T-cell (primary cell): ENCODE measurements at regions not wholly inside any gene's neighbourhood (a gene's known extent, or its start where the extent isn't known, plus 50 kb on each side); places are given as distances from the start of the nearest gene placed in this dataset.

Source experiments
- ATAC-seq, 4 experiments: fragments of 200-7000 bp in 3 of 4; fragments of 150-1000 bp in 1 of 4; cut with Tn5 transposase; replicated peaks in 1 of 4; 1 replicate in 3 of 4; 2 replicates in 1 of 4; pipeline ENCODE4 v1.10.0; 2021; ENCODE audit warnings: moderate library complexity in 3 of 4, mild to moderate bottlenecking in 2 of 4, moderate number of reproducible peaks in 1 of 4
- CTCF ChIA-PET, 2 donors: fragments of 300-600 bp; sonication (Branson Sonifier 250); formaldehyde crosslinking; loops; one replicate each; lab custom pipeline; 2022; ENCODE audit warnings: antibody characterized with exemption in 2 of 2; lab: Charles Lee
- POLR2A ChIA-PET, 2 donors: fragments of 300-600 bp; sonication (Branson Sonifier 250); formaldehyde crosslinking; loops; one replicate each; lab custom pipeline; 2022; ENCODE audit warnings: antibody characterized with exemption in 2 of 2; lab: Charles Lee
- DNase-seq, 35 experiments: peaks; one replicate each; pipeline versions ENCODE4 v3.0.0 to v3.0.0-alpha.2; 2013 to 2023
- H3K27ac ChIP-seq: one replicate; pipeline ENCODE4 v1.5.1; 2013; ENCODE audit warnings: low read length
- H3K27me3 ChIP-seq, 2 experiments: replicated peaks in 1 of 2; 1 replicate in 1 of 2; 2 replicates in 1 of 2; pipeline versions ENCODE4 v1.6.1 to v1.7.0; 2013; ENCODE audit warnings: low read length in 1 of 2, mixed read lengths in 1 of 2; ENCODE audit not compliant: control insufficient read depth in 2 of 2, insufficient read depth in 2 of 2; ENCODE audit errors: extremely low read depth in 1 of 2
- H3K36me3 ChIP-seq, 2 donors: 1 replicate in 1 of 2; 2 replicates in 1 of 2; pipeline versions ENCODE4 v1.6.1 to v1.7.0; 2013; ENCODE audit warnings: low read length in 1 of 2; ENCODE audit not compliant: control insufficient read depth in 2 of 2, insufficient read depth in 1 of 2; ENCODE audit errors: extremely low read depth in 1 of 2
- H3K4me1 ChIP-seq, 2 experiments: 1 replicate in 1 of 2; 2 replicates in 1 of 2; pipeline versions ENCODE4 v1.6.1 to v1.7.0; 2013; ENCODE audit warnings: low read length in 2 of 2, mixed read lengths in 1 of 2; ENCODE audit not compliant: insufficient read depth in 2 of 2, control insufficient read depth in 1 of 2; ENCODE audit errors: extremely low read depth in 1 of 2
- H3K4me3 ChIP-seq, 2 donors: 1 replicate in 1 of 2; 2 replicates in 1 of 2; pipeline versions ENCODE4 v1.5.1 to v1.7.0; 2013; ENCODE audit warnings: mild to moderate bottlenecking in 2 of 2, low read length in 1 of 2, moderate library complexity in 1 of 2; ENCODE audit not compliant: control insufficient read depth in 1 of 2; ENCODE audit errors: extremely low read depth in 1 of 2
- H3K9me3 ChIP-seq: 2 replicates; pipeline ENCODE4 v1.7.0; 2013
- H3K27ac Mint-ChIP-seq, 2 donors: one replicate each; pipeline ENCODE4 v1.8.0; 2020 to 2021; ENCODE audit warnings: mild to moderate bottlenecking in 2 of 2, mixed read lengths in 2 of 2
- H3K27me3 Mint-ChIP-seq, 2 donors: one replicate each; pipeline ENCODE4 v1.8.0; 2021 to 2022; ENCODE audit warnings: mixed read lengths in 2 of 2
- H3K36me3 Mint-ChIP-seq: one replicate; pipeline ENCODE4 v1.8.0; 2021; ENCODE audit warnings: mixed read lengths
- H3K4me1 Mint-ChIP-seq, 3 donors: one replicate each; pipeline ENCODE4 v1.8.0; 2020 to 2022; ENCODE audit warnings: mixed read lengths in 3 of 3, mild to moderate bottlenecking in 1 of 3
- H3K4me3 Mint-ChIP-seq, 3 donors: one replicate each; pipeline ENCODE4 v1.8.0; 2020 to 2022; ENCODE audit warnings: mild to moderate bottlenecking in 3 of 3, mixed read lengths in 3 of 3, moderate library complexity in 3 of 3
- H3K9me3 Mint-ChIP-seq, 3 donors: one replicate each; pipeline ENCODE4 v1.8.0; 2020 to 2022; ENCODE audit warnings: mixed read lengths in 3 of 3
- WGBS: methylation state at CpG from one replicate; pipeline ENCODE4 v1.1.5; 2013; ENCODE audit warnings: missing lambda C conversion rate; ENCODE audit not compliant: insufficient coverage; 5-methylcytosine and 5-hydroxymethylcytosine counted together

DNA sequence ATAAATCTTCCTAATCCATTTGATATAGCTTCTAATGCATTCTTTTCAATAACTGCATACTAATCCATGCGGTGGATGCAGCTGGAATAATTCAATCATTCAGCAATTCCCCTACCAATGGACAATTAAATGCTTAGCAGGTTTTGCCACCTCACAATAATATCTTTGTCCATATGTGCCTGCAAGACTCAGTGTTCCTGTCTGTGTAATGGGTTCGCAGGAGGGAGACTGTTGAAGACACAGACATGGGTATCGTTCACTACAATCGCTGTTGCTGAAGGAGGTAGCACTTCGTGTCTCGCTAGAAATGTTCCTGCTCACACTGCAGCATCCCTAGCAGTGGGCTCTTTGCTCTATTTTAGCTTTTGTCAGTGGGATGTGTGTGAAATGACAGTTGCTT, 214.4 kb downstream of the MED10 start:
- Histone ChIP-seq H3K27me3 (peaks cover 0 to 7% of the 10 kb centered on the region in 2 experiments), H3K4me3 (no peak overlapping the region), H3K9me3 (no peaks in the 10 kb centered on the region), H3K36me3 (no peaks in the 10 kb centered on the region), H3K4me1 (no peaks in the 10 kb centered on the region), H3K27ac (no peak overlapping the region)
- WGBS = no CpG with 5 or more reads among the region's 6 CpGs
- H3K27me3 Mint-ChIP-seq = peaks cover 21 to 22% of the 10 kb centered on the region in 2 donors
- POLR2A ChIA-PET = interaction anchor here in 1 of 2 donors (0.6 kb wide), 1 partner anchor 67 kb away, joined by 5 read pairs; no protein-coding TSS in a partner anchor
- CTCF ChIA-PET = no interaction called here
- H3K4me3 Mint-ChIP-seq = no peak overlapping the region
- no peaks in the 10 kb centered on the region for H3K36me3 Mint-ChIP-seq
- no peak overlapping the region for H3K27ac Mint-ChIP-seq
- no peak for DNase-seq
- no peak for ATAC-seq
- H3K4me1 Mint-ChIP-seq = no peaks in the 10 kb centered on the region
- no peaks in the 10 kb centered on the region for H3K9me3 Mint-ChIP-seq

DNA sequence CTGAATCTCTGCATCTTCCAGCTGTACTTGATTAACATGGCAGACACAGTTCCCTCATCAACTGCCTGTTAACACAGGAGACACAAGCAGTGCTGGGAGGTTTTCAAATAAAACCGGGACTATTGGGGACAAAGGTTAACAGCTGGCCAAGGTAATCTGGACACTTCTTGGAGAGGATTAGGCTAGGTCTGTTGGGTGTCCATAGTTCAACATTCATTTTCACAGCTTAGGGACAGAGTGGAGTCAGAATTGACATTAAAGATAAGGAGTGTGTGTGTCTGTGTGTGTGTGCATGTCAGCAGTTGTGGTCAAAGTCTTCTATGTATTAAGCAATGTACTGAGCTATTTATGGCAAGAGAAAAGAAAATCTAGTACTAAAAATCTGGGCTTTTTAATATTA, 216.2 kb downstream of the MED10 start:
- Mint-ChIP-seq H3K4me1 (no peaks in the 10 kb centered on the region), H3K9me3 (no peaks in the 10 kb centered on the region), H3K27me3 (peaks cover 14 to 18% of the 10 kb centered on the region in 2 donors), H3K27ac (no peak overlapping the region), H3K36me3 (no peaks in the 10 kb centered on the region), H3K4me3 (no peak overlapping the region)
- no peaks in the 10 kb centered on the region for H3K9me3 ChIP-seq
- ChIA-PET CTCF (no interaction called here), POLR2A (no interaction called here)
- no peaks in the 10 kb centered on the region for H3K4me1 ChIP-seq
- no peak overlapping the region for H3K27ac ChIP-seq
- no peak overlapping the region for H3K4me3 ChIP-seq
- peaks cover 0 to 7% of the 10 kb centered on the region in 2 experiments for H3K27me3 ChIP-seq
- DNase-seq = no peak
- ATAC-seq = no peak
- H3K36me3 ChIP-seq = no peaks in the 10 kb centered on the region
- 60% methylated on average over 1 of the region's 1 CpG for WGBS

DNA sequence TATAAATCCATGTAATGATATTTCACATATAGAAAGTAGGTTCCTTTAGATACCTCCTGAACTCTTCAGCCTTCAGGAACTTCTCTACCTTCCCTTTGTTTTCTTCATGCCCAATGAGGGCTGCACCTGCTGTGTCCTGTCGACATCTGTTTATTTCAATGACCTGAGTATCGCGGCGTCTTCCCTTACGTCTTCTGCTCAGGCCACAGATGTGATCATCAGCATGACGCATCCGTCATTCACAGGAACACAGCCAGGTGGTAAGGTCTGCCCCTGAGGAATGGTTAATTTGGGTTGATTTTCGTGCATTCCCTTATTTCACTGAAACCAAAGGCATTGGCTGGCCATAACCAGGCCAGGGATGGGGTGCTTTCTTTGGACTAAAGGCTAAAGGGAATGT, 217.1 kb downstream of the MED10 start:
- H3K4me1 Mint-ChIP-seq = no peaks in the 10 kb centered on the region
- DNase-seq (no peak), ATAC-seq (no peak)
- H3K9me3 Mint-ChIP-seq = no peaks in the 10 kb centered on the region
- 97% methylated on average over 5 of the region's 8 CpGs for WGBS
- ChIA-PET CTCF (no interaction called here), POLR2A (no interaction called here)
- no peak overlapping the region for H3K27ac Mint-ChIP-seq
- Histone ChIP-seq H3K4me3 (no peak overlapping the region), H3K4me1 (no peaks in the 10 kb centered on the region), H3K9me3 (no peaks in the 10 kb centered on the region), H3K27ac (no peak overlapping the region), H3K27me3 (peaks cover 0 to 7% of the 10 kb centered on the region in 2 experiments), H3K36me3 (no peaks in the 10 kb centered on the region)
- peaks cover 10 to 12% of the 10 kb centered on the region in 2 donors for H3K27me3 Mint-ChIP-seq
- no peak overlapping the region for H3K4me3 Mint-ChIP-seq
- no peaks in the 10 kb centered on the region for H3K36me3 Mint-ChIP-seq

DNA sequence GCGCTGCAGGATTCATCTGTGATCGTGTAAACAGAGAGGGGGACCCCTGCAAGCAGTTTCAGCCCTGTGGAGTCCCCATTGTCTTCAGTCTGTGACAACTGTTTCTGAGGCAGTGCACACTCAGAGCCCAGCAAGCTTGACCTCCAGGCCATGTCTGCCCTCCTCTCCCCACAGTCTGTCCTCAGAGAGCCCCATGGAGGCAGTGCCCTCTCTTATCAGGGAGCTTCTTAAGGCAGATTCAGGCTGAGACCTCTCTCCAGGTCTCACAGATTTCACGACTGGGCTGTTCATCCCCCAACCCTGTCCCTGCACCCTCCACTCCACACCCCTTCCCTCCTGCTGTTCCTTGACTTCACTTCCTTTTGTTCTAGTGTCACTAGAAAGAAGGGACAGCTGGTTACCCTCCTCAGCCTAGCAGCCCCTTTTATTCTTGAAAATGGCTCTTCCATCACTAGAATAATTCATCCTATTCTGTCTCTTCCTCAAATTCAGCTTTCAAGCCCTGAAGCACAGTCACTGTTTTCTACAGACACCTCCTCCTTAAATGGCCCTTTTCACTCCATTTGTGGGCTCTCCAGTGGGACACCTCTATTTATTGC, 218.4 kb downstream of the MED10 start:
- 55% methylated on average over 2 of the region's 3 CpGs for WGBS
- H3K4me1 ChIP-seq = no peaks in the 10 kb centered on the region
- H3K36me3 ChIP-seq = no peaks in the 10 kb centered on the region
- DNase-seq (no peak), ATAC-seq (no peak)
- no peak overlapping the region for H3K4me3 Mint-ChIP-seq
- H3K27ac ChIP-seq = no peak overlapping the region
- POLR2A ChIA-PET = no interaction called here
- H3K4me3 ChIP-seq = no peak overlapping the region
- peaks cover 0 to 10% of the 10 kb centered on the region in 2 experiments for H3K27me3 ChIP-seq
- H3K9me3 Mint-ChIP-seq = no peaks in the 10 kb centered on the region
- peaks cover 11 to 12% of the 10 kb centered on the region in 2 donors for H3K27me3 Mint-ChIP-seq
- H3K27ac Mint-ChIP-seq = no peak overlapping the region
- no peaks in the 10 kb centered on the region for H3K36me3 Mint-ChIP-seq
- H3K4me1 Mint-ChIP-seq = no peaks in the 10 kb centered on the region
- H3K9me3 ChIP-seq = no peaks in the 10 kb centered on the region
- CTCF ChIA-PET = no interaction called here

DNA sequence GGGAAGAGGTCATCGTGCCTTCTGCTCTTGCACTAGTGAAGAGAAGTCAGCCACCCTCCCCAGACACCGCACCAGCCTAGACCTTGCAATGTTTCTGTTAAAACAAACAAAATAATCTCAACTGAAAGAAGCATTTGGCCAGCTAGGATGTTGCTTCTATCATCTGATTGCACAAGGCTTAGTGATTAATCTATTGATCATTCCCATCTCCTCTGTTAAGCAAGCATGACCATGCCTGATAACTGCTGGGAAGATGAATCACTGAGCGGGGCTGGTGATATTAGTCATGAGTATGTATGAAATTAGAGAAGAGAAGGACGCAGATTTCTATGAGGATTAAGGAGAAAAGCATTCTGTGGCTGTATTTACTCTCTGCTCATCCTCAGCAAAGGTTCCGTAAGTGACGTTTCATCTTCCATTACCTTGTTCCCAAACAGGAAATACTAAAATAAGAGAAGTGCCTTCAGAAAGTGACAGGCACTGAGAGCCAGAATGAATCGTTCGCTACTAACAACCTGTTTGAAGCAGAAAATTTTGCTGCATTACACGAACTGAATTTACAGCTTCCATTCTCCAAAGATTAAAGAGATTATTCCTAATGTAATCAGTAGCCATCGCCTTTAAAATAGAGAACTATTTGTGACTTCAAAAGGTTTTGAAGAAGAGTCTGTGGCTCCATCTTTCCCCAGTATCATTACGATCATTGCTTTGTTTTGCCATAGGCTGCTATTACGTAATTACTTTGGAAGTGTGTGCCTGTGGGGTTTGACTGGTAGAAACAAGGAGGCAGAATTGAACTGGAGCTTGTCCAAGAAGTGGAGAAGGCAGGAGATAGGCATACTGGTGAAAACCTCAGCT, 219.1 kb downstream of the MED10 start:
- peaks cover 0 to 8% of the 10 kb centered on the region in 2 experiments for H3K27me3 ChIP-seq
- Mint-ChIP-seq H3K27me3 (peaks cover 8 to 9% of the 10 kb centered on the region in 2 donors), H3K4me1 (no peaks in the 10 kb centered on the region), H3K9me3 (no peaks in the 10 kb centered on the region), H3K27ac (no peak overlapping the region), H3K4me3 (no peak overlapping the region), H3K36me3 (no peaks in the 10 kb centered on the region)
- ChIA-PET POLR2A (no interaction called here), CTCF (no interaction called here)
- H3K36me3 ChIP-seq = no peaks in the 10 kb centered on the region
- no peak overlapping the region for H3K4me3 ChIP-seq
- DNase-seq (no peak), ATAC-seq (no peak)
- no peaks in the 10 kb centered on the region for H3K4me1 ChIP-seq
- WGBS = 88% methylated on average over 5 of the region's 12 CpGs
- H3K27ac ChIP-seq = no peak overlapping the region
- no peaks in the 10 kb centered on the region for H3K9me3 ChIP-seq

DNA sequence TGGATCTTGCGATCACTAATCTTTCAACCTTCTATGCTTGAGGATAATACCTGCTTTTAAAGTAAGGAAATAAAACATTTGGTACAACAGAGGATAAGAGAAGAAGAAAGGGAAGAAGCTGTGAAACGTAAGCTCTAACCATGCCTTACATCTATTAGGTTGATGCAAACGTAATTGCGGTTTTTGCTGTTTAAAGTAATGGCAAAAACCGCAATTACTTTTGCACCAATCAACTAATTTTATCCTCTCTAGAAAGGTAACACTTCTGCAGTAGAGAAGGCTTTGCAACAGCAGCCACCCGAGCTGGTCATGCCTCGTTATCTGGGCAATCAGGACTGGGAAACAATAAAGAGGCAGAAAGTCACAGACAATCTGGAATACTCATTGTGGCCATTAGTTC, 224.1 kb downstream of the MED10 start:
- no peak for ATAC-seq

More for the DNA sequence above, 224.1 kb downstream of the MED10 start:
- no peaks in the 10 kb centered on the region for H3K9me3 ChIP-seq
- peaks cover 0 to 3% of the 10 kb centered on the region in 2 experiments for H3K27me3 ChIP-seq
- ChIA-PET CTCF (no interaction called here), POLR2A (no interaction called here)
- H3K36me3 ChIP-seq = no peaks in the 10 kb centered on the region
- H3K4me3 Mint-ChIP-seq = no peak overlapping the region
- H3K27ac Mint-ChIP-seq = no peak overlapping the region
- no peaks in the 10 kb centered on the region for H3K36me3 Mint-ChIP-seq
- peaks cover 1 to 4% of the 10 kb centered on the region in 2 donors for H3K27me3 Mint-ChIP-seq
- H3K4me1 ChIP-seq = no peaks in the 10 kb centered on the region
- DNase-seq = no peak
- no peak overlapping the region for H3K27ac ChIP-seq
- WGBS = 29% methylated on average over 2 of the region's 7 CpGs
- H3K4me1 Mint-ChIP-seq = no peaks in the 10 kb centered on the region
- H3K4me3 ChIP-seq = no peak overlapping the region
- no peaks in the 10 kb centered on the region for H3K9me3 Mint-ChIP-seq
